Activated T-cell treated with anti-CD3 and anti-CD28 coated beads, Interleukin-2, amount 50 U/mL, for 1 hour (primary cell): ENCODE measurements at regions not wholly inside any gene's neighbourhood (a gene's known extent, or its start where the extent isn't known, plus 50 kb on each side); places are given as distances from the start of the nearest gene placed in this dataset.

Source experiments
- DNase-seq: peaks from one replicate; pipeline ENCODE4 v3.0.0-alpha.2; 2020

DNA sequence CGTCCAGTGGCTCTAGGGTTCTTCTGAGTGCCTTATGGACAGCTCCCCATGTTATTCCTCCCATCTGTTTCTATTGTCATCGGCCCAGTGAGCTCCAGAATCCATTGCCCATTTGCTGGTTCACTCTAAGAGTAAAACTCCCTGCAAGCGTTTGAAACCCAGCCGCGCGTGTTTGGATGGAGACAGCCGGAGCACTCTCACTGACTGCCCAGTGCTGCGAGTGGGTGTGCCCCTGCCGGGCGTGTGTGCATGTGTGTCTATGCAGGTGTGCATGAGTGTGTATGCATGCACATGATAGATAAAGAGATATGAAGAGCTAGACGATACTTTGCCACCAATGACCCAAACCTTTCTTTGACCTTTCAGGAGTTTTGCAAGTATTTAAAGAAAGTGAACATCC lies 347.2 kb upstream of the MKI67 start:
- DNase-seq = no peak

DNA sequence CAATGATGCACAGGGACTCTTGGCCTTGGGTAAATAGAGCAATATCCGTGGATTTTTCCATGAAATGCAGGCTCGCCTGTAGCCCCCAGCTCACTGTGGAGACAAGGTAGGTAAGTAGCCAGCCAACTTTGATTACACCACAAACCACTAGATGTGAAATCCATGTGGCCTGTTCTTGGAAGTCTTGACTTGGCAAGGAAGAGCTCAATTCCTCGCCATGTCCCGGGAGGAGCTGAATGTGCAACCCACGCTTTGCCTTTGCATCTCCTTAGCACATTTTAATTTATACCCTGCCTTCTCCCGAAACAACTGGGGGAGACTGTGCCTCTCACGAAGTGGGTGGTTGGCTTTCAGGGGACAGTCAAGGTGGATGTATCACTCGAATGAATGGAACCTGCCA lies 347.7 kb upstream of the MKI67 start:
- no peak for DNase-seq

DNA sequence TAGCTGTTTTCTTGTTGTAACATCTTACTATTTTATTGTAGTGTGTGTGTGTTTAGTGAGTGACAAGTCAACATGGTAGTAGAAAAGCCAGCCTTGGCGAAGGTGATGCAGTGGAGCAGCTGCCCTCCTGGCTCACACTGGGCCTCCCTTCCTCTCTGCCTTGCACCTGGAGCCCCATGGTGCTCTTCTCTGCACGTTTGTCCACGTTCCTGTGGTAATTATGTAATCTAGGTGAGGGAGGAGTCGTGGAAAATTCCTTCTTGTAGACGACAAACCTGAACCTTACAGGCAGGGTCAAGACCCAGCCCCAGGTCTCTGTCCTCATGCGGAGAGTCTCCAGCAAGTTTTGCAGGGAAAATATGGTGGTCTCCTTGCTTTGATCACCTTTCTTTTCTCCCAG lies 348.3 kb upstream of the MKI67 start:
- no peak for DNase-seq

DNA sequence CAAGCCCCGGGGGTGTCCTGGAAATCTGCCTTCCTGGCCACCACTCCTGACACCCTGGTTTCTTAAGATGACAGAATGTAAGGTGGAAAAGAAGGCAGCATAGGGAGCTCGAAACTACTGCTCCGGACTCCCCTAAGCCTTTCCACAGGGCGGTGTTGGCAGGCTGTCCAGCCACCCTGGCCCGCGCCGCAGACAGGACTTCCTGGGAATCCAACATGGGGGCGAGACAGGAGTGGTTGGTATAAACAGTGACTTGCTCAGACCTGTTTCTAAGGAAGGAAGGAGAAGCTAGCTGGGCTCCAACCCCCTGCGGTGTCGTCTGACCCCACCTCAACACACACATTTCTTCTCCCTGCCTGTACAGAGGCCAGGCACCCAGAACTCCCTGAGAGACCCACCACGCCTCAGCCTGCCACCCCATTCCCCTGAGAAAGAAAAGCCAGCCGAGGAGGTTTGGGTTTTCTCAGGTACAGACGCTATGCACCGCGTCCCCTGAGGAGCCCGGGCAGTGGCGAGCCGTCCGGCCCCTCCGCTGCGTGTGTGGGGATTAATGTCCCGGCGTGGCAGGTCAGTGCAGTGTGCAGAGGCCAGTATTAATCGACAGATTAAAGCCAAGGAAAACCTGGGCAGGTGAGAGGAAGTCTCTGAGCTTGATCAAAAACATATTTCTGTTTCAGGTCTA lies 349.6 kb upstream of the MKI67 start:
- no peak for DNase-seq

DNA sequence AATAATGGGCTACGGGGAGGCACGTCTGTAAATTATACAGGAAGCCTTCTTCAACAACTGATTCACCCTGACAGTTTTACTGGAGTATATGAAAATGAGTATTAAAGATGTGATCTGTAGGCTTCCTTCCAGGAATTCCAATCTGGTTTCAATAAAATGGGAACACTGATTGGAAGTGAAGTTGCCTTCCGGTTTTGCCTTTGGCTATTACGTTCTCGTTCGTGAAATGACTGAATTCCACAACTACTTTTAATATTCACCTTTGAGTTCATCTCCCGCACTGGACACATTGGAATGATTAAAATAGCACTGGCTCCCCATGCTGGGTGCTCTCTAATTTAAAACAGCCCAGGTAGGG lies 350.1 kb upstream of the MKI67 start:
- no peak for DNase-seq

DNA sequence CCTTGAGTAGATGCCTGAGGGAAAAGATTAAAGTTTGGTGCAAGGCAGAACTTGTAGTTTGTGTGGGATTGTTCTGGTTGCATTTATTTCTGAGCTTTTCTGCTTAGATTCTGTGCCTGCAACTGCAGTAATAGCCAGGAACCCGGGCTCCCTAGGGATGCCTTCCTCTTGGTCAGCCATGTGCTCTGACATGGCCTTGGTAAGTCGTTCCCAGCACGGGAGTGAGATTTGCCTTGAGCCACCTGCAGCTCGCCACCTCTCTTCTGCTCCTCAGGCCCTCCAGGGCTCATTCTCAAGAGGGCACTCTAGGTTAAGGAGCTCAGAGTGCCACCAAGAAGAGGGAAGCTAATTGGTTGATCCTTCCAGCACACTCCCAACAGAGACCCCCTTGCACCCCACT lies 350.6 kb upstream of the MKI67 start:
- DNase-seq = no peak

DNA sequence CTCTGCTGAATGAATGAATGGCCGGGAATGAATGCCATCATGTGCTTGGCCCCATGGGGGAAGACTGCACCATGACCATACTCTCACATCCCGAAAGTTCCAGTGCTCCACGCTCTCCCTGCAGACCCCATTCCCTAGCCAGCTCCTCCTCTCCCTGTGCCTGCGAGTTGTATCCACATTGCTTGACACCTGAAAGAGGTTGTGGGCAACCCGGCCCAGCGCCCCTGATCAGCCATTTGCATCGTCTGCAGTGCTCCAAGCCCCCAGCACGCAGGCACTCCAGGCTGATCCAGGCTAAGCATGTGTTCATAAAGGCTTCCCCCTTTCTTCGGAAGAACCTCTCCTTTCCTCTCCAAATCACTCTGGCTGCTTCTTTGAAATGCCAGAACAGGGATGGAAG lies 354.4 kb upstream of the MKI67 start:
- DNase-seq = no peak

DNA sequence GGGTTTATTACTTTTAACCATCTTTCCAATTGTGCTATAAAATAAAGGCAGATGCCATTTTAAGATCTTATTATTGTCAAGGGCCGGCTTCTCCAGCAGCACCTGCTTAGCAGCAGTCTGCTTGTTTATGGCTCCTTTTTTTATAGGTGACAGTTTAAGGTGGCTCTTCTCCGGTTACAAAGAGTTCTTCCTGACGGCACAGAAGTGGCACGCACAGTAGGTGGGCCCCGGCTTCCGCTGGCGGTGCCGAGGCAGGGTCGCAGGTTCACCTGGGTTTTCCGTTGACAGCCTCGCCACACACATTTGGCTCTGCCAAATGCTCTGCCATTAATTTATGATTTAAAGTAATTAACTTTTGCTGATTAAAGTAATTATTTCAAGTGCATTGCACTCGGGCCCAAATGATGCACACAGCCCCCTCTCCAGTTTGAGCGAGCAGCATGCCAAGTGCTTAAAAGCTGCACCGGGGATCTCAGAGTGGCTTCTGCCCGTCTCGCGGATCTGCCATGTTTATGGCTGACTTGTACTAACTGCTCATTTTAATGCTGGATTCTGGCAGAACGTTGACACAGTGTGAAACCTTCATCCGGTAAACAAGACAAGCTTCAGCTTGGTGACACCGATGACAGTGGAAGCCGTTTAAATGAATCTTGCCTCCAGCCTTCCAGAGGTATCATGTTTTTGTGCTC lies 355.1 kb upstream of the MKI67 start:
- DNase-seq = no peak

DNA sequence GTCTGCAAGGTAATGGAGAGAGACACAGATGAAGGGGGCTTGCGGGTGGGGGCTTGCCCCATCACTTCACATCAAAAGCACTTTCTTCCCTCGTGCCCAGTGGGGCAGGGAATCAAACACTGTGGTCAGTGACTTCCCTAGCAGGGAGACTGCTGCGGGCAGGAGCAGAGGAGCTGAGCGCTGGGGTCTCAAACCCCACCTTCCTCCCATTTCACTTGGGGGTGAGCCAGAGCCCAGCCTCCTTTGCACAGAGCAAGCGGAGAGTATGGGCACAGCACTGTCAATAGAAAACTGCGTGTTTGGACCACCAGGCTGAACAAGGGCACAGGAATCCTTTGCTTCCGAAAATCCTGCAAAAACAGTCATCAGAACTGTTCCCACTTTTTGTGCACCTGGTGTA lies 355.8 kb upstream of the MKI67 start:
- DNase-seq = no peak

DNA sequence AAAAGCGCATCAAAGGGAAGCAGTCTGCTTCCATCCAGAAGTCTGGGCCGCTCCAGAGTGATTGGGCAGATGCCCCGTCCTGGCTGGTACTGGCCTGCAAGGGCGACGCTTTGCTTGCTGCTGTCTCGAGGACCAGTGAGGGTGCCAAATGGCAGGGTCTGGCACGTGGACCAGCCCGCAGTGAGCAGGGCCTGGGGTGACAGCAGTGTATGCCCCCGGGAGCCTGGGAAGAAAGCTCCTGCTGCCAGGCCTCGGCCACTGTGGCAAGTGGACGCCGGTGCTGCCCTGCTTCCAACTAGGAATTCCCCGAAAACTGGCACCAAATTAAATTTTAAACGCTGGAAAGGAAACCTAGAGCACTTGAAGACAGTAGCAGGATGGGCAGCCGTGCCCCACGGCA lies 357.0 kb upstream of the MKI67 start:
- no peak for DNase-seq

DNA sequence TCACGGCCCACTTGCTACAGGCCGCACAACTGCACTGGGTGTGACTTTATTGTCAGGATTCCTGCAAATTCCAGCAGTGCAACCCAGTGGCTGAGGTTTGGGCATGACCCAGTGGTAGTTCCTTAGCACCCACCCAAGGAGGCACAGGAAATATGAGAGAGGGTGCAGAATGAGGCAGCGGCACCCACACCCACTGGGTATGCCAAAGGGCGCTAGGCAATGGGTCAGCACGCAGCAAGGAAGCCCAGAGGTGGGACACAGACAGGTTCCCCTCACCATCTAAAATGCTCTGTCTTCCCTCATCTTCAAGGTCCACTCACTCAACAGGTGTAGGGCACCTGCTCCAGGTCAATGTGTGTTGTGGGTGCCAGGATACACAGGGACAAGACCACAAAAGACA lies 357.8 kb upstream of the MKI67 start:
- DNase-seq = no peak

DNA sequence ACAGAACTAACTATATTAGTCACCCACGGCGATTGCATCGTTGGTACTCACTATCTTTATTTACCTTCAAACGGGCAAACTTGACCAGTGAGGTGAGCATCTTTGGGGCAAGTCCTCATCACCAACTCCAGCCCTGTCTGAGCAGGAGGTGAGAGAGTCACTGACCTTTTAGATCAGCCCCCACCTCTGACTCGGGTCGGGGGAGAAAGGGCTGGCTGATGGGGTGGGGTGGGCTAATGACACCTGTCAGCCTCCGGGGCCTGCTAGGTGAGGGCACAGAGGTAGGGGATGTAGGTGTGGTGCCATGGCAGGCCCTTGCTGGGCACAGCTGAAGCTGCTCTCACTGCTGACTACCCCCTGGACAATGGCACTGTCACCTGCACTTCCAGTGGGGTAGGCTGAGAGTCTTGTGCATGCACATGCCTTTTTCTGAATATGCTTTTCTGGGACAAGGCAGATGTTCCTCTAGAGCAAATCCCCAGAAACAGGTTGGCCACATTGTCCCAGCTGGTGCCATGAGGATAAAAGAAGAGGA lies 359.5 kb upstream of the MKI67 start:
- DNase-seq = no peak

DNA sequence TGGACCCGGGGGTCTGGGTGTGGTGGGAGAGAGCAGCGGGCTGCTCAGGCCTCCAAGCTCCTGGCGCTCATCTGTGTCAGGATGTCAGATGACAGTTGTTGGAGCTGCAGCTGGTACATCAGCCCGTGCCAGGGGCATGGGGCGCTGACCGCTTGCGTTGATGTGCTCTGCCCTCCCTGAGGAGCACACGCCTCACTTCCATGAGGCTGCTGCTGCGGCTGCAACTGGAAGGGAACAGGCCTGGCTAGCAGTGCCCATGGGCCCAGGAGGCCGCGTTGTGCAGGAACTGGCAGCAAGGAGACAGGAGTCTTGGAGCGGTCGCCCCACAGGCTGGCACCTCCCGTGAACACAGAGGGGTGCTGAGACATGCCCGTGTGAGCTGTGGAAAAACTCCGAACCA lies 361.3 kb upstream of the MKI67 start:
- no peak for DNase-seq

DNA sequence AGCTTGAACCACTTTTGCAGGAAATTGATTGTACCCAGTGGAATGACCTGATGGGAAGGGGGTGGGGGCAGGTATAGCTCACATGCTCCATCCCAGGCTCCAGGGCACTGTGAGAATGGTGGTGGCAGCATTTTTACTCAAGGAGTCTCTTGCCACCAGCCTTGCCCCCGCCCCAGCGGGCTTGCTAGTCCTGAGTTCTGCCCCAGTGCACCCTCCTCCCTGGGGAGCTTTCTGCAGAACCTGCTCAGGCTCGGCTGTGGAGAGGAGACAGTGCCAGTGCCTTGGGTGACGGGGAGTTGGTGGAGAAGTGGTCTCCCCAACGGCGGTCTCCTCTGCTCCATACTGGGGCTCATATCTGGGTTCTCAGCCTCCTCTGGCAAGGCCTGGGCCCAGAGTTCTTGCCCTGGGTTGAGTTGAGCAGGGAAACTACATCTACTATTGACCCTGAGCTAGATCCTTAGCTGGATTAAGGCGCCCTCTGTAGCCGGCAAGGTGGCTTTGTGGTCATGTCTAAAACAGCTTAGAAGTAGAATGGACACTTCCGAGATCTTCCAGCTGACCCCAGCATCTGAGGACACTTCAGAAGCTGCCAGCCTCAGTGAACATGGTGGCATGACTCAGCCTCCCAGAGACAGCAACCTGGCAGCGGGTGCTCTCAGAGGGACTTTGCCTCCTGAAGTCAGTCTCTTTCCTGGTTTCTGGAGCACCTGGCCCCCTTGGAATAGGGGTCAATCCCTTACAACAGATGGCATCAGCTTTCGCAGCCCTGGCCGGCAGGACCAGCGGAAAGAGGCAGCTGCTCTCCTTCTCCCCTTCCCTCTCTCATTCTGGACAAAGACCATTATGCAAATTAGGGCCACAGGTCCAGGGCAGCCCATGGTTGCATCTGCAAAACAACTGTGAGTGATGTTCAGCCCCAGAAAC lies 363.4 kb upstream of the MKI67 start:
- no peak for DNase-seq

DNA sequence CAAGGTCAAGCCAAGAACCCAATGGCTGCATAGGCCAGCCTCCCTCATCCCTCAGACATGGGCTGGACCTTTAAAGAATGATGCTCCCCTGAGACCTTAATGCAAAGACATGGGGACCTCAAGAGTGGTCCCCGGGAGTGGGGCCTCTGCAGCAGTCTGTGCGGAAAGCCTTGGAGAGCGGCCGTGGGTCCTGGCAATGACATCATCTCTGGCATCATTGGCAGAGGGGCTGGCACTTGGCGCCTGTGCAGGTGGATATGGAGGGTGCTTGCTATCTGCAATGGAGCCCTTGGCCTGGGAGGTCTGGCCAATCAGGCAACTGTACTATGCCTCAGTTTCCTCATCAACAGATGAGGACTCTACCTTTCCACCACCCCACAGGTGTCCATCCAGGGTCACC lies 365.5 kb upstream of the MKI67 start:
- DNase-seq = no peak

DNA sequence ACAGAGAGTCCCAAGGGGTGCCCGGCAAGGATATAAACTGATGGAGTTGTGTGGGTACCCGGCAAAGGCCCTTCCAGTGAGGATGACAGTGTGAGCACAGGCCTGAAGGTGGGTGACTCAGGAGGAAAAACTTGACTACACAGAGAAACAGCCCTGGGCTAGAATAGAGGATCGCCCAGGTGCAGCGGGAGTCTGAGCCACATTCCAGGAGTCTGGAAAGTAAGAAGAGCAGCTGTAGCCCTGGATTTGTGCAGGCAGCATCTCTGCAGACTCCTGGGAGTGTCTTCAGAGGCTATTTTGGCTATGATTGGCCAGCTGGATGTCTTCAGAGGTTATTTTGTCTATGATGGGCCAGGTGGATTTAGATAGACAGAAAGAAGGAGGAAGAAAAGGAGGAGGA lies 367.6 kb upstream of the MKI67 start:
- no peak for DNase-seq

DNA sequence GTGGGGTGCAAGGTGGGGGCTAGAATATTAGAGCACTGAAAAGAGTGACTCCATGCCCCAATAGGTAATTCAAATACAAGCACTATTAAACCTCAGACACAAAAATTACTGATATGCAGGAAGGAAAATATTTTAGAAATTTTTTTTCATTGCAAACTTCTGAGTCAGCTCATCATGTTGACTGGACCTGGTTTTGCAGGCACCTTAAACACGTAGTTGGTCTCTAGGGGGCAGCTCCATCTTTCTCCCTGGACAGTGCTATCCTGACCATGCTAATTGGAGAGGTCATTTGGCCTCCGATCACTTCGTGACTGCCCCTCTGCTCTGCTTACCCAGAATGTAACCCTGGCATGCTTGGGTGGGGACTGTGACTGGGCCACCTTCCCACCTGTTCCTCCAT lies 368.4 kb upstream of the MKI67 start:
- DNase-seq = no peak

DNA sequence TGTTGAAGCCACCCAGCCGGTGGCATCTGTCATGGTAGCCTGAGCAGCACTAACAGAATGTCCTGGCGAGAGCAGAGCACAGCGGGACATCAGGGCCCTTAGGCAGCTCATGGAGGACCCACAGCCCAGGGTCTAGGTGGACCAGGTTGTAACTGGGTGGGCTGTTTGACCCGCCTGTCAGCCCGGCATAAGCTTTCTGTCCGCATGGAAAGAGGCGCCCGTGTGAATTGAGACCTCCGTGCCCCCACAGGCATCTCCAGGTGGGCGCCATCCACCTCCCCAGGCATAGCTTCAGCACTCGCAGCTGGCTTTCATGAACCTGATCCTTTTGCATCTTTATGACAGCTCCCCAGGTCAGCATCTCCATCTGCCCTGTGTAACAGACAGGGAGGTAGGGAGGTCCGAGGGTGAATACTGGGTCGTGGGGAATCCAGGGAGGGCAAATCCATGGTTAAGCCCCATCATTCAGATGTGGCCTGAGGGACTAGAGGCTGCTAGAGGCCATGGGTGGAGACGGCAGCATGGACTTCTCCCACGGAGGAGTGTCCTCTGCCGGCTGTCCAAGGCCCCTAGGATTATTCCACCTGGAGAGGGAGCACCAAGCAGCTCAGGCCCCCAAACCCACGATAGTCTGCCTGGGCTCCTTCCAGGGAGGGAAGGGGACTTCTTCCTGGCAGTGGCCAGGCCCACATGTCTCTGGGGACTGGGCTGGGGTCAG lies 371.6 kb upstream of the MKI67 start:
- DNase-seq = no peak

DNA sequence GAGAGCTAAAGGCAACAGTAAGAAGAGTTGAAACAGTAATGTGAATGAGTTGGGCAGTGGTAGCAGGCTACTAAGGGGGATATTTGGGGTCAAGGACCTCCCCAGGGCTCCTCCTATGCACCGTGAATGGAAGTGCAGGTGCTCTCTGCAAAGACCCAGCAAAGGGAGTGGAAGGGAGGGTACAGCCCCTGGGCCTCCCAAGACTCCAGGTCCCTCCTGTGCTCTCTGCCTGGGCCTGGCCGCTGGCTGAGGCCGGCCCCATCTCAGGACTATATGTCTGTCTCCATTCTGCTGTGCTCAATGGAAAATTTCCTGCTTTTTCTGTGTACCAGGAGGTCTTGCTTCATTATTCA lies 372.1 kb upstream of the MKI67 start:
- DNase-seq = no peak

DNA sequence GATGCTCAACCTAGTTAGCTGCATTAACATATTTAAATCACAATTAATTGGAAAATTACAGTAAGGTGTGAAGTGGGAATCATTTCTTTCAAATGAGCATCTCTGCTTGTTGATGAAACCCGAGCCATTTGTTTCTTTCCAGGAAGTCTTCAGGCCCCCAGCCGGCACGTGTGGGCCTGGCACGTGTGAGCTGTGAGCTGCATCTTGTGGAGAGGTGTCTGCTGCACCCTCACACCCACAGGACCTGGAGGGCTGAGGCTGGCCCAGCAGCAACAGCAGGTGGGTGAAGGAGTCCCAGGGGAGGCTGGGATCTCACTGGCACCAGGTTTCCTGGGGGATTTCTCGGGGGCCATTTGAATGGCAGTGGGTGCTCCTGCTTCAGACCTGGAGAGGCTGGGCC lies 372.5 kb upstream of the MKI67 start:
- no peak for DNase-seq

DNA sequence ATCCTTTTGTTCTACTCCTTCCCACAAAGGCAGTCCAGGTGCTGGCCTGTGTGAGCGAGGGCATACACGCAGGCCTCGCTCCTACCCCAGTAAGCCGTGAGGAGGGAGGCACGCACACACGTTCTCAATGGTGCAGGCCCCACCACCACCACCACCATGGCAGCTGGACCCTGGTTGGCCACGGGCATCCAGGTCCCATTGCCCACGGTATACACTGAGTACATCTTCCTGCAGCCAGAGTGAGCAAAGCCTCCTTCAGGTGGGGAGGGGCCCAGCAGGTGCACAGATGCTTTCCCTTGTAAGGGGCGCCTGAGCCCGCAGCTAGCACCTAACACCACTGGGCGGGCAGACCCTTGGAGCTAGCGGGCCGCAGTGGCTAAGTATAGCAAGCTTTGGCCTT lies 373.3 kb upstream of the MKI67 start:
- DNase-seq = no peak

DNA sequence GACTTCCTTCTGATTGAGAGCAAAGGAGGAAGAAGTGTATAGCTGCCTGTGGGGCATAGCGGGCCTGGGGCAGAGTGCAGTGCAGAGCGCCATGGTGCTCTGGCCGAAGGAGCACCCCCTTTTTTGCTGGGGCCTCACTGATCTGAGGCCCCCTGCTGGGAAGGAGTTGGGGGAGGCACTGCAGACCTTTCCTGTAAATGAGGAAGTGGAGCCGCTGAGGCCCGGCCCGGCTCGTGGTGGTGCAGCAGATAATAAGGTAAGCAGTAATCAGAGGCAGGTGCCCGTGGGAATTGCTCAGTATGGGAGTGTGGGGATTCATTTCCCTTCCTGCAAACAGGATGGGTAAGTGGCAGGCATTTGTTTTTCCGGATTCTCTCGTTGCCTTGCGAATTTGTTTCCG lies 373.7 kb upstream of the MKI67 start:
- DNase-seq = no peak

DNA sequence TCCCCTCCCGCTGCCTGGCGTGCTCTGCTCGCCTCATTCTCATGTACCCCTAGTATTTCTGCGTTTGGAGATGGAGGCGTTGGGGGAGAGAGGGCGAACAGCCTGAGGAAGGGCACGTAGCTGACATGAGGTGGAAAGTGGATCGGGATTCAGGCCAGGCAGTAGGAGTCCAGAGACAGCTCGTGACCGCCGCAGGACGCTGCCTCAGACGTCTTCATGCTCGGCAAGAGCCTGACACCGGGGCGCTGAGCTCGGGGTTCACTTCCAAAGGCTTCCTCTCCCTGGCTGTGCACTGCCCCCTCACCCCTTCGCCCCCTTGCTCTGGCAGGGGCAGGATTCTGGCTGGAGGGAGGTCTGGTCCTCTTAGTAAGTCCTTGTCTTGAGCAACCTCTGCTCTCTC lies 374.4 kb upstream of the MKI67 start:
- no peak for DNase-seq
